ENCODE measurements at regions not wholly inside any gene's neighbourhood (a gene's known extent, or its start where the extent isn't known, plus 50 kb on each side); places are given as distances from the start of the nearest gene placed in this dataset.

DNA sequence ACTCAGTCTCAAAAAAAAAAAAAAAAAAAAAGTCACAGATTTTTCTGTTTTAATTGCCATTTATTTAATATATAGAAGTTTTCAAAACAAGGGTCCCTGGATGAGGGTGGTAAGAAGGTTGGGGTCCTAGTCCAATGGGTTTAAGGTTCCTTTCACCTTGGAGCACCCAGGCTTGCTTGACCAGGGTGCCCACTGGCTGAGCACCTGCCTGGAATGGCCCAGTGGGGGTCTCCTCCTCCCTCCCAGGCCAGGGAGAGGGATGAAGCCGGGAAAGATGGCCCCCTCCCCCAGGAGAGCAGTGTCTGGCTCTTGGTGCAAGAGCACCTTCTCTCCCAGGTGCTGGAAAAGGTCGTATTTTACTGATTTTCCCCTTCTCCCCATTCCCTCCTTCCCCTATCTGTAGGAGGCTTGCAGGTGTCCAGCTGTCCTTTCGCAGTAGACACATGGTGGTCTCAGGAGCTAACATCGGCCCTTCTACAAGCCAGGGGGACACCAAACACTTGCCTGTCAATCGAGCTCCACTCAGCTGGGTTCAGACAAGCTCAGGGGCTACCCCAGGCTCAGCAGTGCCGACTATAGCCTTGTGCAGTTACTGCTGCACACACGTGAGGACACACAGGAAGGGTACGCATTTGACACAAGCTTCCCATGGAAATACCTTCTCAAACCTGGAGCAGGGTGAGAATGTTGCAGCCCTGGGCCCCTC lies 112.3 kb upstream of the KLF13 start:
- no peak overlapping the region for H3K4me3 ChIP-seq (ENCODE audit: low read depth, low read length)
- TF ChIP-seq, protein P1, sequence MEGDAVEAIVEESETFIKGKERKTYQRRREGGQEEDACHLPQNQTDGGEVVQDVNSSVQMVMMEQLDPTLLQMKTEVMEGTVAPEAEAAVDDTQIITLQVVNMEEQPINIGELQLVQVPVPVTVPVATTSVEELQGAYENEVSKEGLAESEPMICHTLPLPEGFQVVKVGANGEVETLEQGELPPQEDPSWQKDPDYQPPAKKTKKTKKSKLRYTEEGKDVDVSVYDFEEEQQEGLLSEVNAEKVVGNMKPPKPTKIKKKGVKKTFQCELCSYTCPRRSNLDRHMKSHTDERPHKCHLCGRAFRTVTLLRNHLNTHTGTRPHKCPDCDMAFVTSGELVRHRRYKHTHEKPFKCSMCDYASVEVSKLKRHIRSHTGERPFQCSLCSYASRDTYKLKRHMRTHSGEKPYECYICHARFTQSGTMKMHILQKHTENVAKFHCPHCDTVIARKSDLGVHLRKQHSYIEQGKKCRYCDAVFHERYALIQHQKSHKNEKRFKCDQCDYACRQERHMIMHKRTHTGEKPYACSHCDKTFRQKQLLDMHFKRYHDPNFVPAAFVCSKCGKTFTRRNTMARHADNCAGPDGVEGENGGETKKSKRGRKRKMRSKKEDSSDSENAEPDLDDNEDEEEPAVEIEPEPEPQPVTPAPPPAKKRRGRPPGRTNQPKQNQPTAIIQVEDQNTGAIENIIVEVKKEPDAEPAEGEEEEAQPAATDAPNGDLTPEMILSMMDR (IDR thresholded peaks at IDR 0.05; ENCODE audit: low read depth, low read length): no peak

- TF ChIP-seq, protein P1 (IDR thresholded peaks at IDR 0.05; ENCODE audit: low read depth, low read length): no peak
- H3K4me3 ChIP-seq (ENCODE audit: low read depth, low read length): peak overlapping the region; percentile 58; the same call in 1 of the 2 replicates
Observed at GRCh38 chr15:31214864-31215489, 111.7 kb upstream of the KLF13 start.

- TF ChIP-seq, protein P1 (IDR thresholded peaks at IDR 0.05; ENCODE audit: low read depth, low read length): peak; percentile 78
- H3K4me3 ChIP-seq (ENCODE audit: low read depth, low read length): peak overlapping the region; percentile 58
Observed at GRCh38 chr15:31215490-31216214, 111.0 kb upstream of the KLF13 start.

GRCh38 chr15:31216215-31216911 lies 110.3 kb upstream of the KLF13 start:
- peak overlapping the region; percentile 33 for H3K4me3 ChIP-seq (ENCODE audit: low read depth, low read length)
- TF ChIP-seq, protein P1 (IDR thresholded peaks at IDR 0.05; ENCODE audit: low read depth, low read length): no peak

- TF ChIP-seq, protein P1 (IDR thresholded peaks at IDR 0.05; ENCODE audit: low read depth, low read length): no peak
- no peak overlapping the region for H3K4me3 ChIP-seq (ENCODE audit: low read depth, low read length)
Observed at GRCh38 chr15:31217067-31217466, 109.6 kb upstream of the KLF13 start.

- no peak overlapping the region for H3K4me3 ChIP-seq (ENCODE audit: low read depth, low read length)
- TF ChIP-seq, protein P1 (IDR thresholded peaks at IDR 0.05; ENCODE audit: low read depth, low read length): no peak
Observed at GRCh38 chr15:31217566-31218270, 108.9 kb upstream of the KLF13 start.
